ENCODE measurements at regions not wholly inside any gene's neighbourhood (a gene's known extent, or its start where the extent isn't known, plus 50 kb on each side); places are given as distances from the start of the nearest gene placed in this dataset.

DNA sequence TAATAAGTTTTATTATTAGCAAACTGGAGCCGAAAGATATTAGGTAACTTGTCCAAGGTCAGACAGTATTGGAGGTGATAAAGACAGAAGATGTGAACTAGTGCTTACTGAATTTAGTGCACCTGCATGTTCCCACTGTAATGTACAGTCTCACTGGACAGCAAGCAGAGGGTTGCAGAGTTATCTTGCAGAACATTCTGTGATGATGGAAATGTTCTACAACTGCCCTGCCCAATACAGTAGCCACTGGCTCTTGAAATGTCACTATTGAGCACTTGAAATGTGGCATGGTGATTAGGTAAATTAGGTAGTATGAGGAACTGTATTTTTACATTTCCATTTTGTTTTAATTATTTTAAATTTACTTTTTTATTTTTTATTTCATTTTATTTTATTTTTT lies 356.6 kb downstream of the EPHA4 start:
- no peak for DNase-seq (ENCODE audit: low spot score)

- DNase-seq (ENCODE audit: low spot score): no peak
These were observed 355.5 kb downstream of the EPHA4 start for GRCh38 chr2:221216636-221217035.

- DNase-seq (ENCODE audit: low spot score): no peak
These were observed 346.4 kb downstream of the EPHA4 start for GRCh38 chr2:221225752-221226151.

DNA sequence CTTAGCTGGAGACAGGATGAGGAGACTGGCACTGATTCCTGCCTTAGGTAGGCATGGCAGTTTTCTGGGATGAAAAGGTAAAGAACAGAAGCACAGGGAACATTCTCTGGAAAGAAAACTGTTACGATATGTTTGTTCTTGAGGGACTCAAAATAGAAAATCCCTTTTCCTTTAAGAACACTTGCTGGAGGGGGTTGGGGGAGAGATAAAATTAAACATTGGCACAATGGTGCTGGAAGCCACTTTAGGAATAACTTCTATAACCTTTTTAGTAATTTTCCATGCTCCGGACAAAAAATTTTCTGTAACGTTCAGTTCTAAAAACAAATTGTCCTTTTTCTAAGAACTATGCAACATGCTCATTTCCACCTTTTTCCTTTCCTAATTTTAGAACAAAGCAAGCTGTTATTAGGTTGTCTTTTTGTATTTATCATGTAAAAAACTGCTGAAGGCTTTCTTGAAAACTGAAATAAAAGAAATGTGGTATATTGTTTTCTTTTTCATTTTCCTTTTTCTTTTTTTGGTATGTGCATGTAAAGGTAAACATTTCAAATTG lies 343.8 kb downstream of the EPHA4 start:
- DNase-seq (ENCODE audit: low spot score): no peak

- DNase-seq (ENCODE audit: low spot score): no peak
These were observed 343.0 kb downstream of the EPHA4 start for GRCh38 chr2:221229099-221229498.

- no peak for DNase-seq (ENCODE audit: low spot score)
These were observed 340.6 kb downstream of the EPHA4 start for GRCh38 chr2:221231511-221231910.

DNA sequence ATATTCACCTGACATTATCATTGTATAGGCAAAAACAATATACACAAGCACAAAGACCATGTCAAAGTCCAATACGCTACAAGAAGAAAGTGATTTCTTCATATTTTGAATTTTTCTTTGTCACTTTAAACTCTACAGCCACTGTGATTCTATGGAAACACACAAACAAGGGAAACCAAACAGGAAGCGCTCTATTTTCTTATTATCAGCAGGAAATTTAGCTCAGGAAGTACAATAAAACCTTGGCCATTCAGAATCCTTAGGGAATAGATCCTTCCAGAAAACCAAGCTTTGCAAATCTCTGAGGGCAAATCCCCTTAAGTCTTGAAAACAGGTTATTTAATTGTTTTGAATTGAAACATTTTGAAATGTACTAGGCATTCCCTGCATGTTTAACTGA lies 336.2 kb downstream of the EPHA4 start:
- no peak for DNase-seq (ENCODE audit: low spot score)

DNA sequence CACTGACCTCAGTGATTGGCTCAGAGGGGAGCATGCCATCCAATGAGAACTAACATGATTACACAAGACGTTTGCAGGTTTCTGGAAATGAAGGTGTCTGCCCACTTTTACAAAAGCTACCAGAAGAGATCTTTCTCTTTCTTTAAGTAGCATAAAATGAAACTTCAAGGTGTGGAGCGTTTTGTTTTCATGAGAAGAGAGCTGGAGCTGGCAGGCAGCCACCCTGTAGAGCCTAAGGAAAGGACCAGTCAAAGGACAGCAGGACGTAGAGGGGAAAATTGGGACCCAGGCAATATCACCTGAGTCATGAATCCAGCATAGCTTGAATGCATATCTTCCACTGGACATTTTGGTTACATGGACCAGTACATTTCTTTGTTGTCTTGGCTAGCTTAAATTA lies 331.0 kb downstream of the EPHA4 start:
- no peak for DNase-seq (ENCODE audit: low spot score)

DNA sequence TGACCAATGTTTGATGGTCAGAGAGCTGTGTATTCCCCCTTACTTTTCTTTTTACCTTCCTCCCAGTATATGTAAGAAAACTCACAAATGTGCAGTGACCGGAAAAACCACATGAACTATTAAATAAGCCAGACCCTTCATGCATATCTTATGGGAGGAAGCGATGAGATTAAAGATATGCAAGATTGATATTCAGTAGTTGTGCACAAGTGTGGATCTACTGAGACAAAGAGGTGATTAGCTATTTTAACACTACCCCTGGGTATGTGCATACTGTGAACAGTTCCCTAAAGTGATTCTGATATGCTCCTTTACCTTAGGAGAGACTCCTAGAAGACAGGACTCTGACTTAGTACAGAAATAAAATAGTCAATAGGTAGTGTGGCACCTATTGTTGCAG lies 328.3 kb downstream of the EPHA4 start:
- no peak for DNase-seq (ENCODE audit: low spot score)

DNA sequence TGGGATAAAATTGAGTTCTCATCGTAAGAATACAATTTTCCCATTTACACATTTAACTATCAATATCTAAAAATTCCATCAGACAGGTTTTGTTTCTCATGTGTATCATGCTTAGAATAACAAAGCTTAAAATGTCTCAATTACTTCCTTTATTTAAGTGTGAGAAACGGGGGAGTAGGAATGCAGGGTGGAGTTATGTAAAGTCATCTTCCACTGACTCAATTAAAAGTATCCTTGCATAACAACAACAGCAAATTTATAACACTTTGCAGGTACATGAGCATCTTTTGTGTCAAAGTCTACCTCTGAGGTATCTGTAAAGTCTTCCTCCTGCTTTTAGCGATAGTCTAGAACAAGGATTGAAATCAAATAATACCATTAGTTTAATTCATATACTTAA lies 327.1 kb downstream of the EPHA4 start:
- DNase-seq (ENCODE audit: low spot score): no peak

GRCh38 chr2:221245772-221246171 lies 326.3 kb downstream of the EPHA4 start:
- no peak for DNase-seq (ENCODE audit: low spot score)

DNA sequence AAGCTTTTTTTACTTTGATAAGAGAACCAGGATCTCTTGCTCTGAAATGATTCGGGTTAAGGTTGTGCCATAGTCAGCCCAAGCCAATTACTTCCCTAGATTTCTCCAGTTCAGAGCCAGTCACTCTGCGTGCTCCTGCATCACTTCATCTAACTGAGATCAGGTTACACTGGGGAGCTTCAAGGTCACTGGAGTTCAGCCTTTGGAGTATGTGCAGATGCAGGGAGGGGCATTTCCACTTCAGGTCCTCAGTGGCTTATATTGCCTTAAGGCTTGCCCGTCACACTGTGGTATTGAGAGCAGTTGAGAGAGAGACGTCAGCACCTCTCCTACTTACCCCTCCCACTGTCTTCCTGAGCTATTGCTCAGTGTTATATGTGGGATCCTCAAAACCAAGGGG lies 317.8 kb downstream of the EPHA4 start:
- DNase-seq (ENCODE audit: low spot score): no peak

- DNase-seq (ENCODE audit: low spot score): peak; percentile 15
These were observed 316.2 kb downstream of the EPHA4 start for GRCh38 chr2:221255862-221256261.

GRCh38 chr2:221258464-221258863 lies 313.6 kb downstream of the EPHA4 start:
- DNase-seq (ENCODE audit: low spot score): no peak

GRCh38 chr2:221262651-221263050 lies 309.5 kb downstream of the EPHA4 start:
- no peak for DNase-seq (ENCODE audit: low spot score)

DNA sequence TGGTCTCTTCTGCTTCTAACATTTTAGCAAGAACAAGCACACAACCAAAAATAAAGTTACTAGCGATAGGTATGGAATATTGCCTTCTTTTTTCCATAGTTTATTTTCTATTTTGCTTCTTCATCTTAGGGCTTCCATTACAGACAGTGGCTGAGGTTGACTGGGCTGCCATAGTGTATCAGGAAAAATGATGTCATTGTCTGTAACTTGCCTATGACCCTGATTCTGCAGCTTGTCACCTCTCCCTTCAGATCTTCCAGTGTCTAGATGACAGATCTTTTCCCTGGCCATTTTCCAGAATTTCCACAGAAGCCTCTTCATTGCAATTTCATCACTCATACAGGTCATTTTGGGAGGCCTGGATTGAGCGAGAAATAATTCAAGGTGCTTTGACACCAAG lies 308.5 kb downstream of the EPHA4 start:
- no peak for DNase-seq (ENCODE audit: low spot score)

DNA sequence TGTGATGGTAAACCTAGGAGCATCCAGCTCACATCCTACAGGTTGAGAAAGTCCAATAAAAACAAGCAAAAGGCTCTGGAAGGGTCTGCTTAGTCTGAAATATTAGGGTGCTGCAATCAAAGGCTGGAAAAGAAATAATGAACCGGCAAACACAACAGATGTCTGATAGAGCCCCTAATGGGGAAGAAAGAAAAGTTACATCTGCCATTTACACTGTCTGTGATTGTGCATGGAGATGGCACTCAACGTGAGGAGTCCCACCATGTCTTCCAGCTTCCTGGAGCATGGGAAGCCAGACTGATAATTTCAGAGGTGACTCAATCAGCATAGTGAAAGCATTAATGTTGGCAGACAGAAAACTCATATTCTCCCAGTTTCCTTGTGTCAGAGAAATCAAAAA lies 307.8 kb downstream of the EPHA4 start:
- DNase-seq (ENCODE audit: low spot score): no peak

DNA sequence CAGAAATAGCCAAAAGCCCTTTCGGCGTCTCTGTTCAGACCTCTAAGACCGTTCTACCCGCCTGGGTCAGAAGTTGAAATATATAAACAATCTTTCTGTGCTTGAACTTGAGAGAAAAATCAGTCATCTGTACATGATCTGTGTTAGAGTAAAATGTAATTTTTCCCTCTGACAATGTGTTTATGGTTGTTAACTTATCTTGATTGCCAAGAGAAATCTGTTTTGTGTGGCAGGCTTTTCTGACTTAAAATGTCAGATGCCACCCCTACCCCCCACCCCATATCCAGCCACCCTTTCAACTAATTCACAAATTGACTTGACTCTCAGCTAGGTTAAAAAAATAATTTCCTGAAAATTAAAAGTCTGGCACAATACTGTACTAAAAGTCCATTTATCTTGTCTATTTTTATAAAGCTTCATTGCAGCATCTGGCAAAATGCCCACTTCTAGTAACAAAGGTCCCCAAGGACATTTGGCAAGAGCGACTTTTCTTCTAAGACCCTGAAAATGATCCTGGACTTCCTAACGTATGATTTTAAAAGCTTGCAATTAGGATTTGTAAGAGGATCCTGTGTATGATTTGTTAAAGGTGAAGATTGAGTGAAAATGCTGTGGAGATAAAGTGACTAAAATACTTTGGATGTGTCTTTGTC lies 304.2 kb downstream of the EPHA4 start:
- no peak for DNase-seq (ENCODE audit: low spot score)

- DNase-seq (ENCODE audit: low spot score): no peak
These were observed 303.5 kb downstream of the EPHA4 start for GRCh38 chr2:221268631-221269030.

GRCh38 chr2:221270806-221271205 lies 301.3 kb downstream of the EPHA4 start:
- DNase-seq (ENCODE audit: low spot score): no peak

DNA sequence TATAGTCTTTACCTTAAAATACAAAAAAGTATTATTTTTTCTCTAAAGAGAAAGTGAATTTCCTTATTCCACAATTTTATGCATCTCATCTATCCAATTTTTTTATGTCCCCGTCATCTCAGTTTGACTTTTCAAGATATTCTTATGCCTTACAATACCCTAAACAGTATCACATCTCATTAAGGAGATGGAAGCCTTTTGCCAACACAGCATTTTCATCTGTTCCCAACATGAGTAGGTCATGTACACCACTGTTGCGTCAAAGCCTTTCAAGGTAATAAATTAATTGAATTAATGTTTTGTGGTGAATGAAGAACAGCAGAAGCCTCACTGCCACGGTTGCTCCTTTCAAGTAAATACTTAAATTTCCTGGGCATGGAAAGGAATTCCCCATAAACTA lies 299.4 kb downstream of the EPHA4 start:
- no peak for DNase-seq (ENCODE audit: low spot score)

- DNase-seq (ENCODE audit: low spot score): no peak
These were observed 296.1 kb downstream of the EPHA4 start for GRCh38 chr2:221276033-221276432.

GRCh38 chr2:221276601-221277000 lies 295.5 kb downstream of the EPHA4 start:
- no peak for DNase-seq (ENCODE audit: low spot score)

DNA sequence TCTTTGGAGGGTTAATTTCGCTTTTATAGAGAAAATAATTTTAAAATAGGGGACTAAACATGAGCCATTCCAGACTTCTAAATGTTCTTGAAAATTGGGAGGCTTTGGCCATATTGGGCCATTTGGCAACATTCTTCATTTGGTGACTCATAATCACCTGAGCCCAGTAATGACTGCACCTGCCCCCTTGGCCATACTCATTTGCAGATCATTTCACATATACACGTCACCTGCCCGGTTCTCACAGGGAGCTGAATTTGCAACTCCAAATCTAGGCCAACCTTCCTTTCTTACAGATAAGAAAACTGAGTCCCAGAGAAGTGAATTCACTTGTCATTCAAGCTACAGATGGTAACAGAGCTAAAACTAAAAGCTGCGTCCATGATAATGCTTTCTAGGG lies 289.7 kb downstream of the EPHA4 start:
- DNase-seq (ENCODE audit: low spot score): no peak

Measured in Ammon's horn (tissue), 1 donor.